Neural crest cell (in vitro differentiated cells): ENCODE measurements at regions not wholly inside any gene's neighbourhood (a gene's known extent, or its start where the extent isn't known, plus 50 kb on each side); places are given as distances from the start of the nearest gene placed in this dataset.

Source experiments
- DNase-seq: peaks from one replicate; pipeline ENCODE4 v3.0.0; 2021; ENCODE audit warnings: low read depth, mixed read lengths, low spot score
- H3K27ac Mint-ChIP-seq: one replicate; pipeline ENCODE4 v1.8.0; 2021; ENCODE audit warnings: mild to moderate bottlenecking, mixed read lengths; ENCODE audit not compliant: unreplicated experiment
- H3K27me3 Mint-ChIP-seq: 2 replicates; pipeline ENCODE4 v1.8.0; 2021; ENCODE audit warnings: low read depth, mild to moderate bottlenecking, mixed read lengths
- H3K36me3 Mint-ChIP-seq: 2 replicates; pipeline ENCODE4 v1.8.0; 2021; ENCODE audit warnings: low read depth, mild to moderate bottlenecking, mixed read lengths
- H3K4me1 Mint-ChIP-seq: 2 replicates; pipeline ENCODE4 v1.8.0; 2021; ENCODE audit warnings: mixed read lengths
- H3K4me3 Mint-ChIP-seq: one replicate; pipeline ENCODE4 v1.8.0; 2021; ENCODE audit warnings: mild to moderate bottlenecking, mixed read lengths
- H3K9me3 Mint-ChIP-seq: 2 replicates; pipeline ENCODE4 v1.8.0; 2021; ENCODE audit warnings: mixed read lengths
- CTCF ChIP-seq: fragments of 200-600 bp; sonication (generic); conservative IDR thresholded peaks from 2 replicates; pipeline ENCODE4 v1.5.0; 2021; ENCODE audit warnings: antibody characterized with exemption, mild to moderate bottlenecking

GRCh38 chr6:165059032-165059431 lies 250.4 kb downstream of the C6orf118 start:
- Mint-ChIP-seq H3K27ac (no peak overlapping the region), H3K4me3 (no peak overlapping the region), H3K36me3 (peaks cover 6% of the 10 kb centered on the region), H3K9me3 (peaks cover 32% of the 10 kb centered on the region), H3K27me3 (no peaks in the 10 kb centered on the region), H3K4me1 (no peaks in the 10 kb centered on the region)
- TF ChIP-seq CTCF = no peak
- DNase-seq = no peak

- H3K27me3 Mint-ChIP-seq = no peaks in the 10 kb centered on the region
- TF ChIP-seq CTCF = no peak
- no peak for DNase-seq
- H3K4me3 Mint-ChIP-seq = no peak overlapping the region
- peaks cover 10% of the 10 kb centered on the region for H3K36me3 Mint-ChIP-seq
- no peaks in the 10 kb centered on the region for H3K4me1 Mint-ChIP-seq
- no peak overlapping the region for H3K27ac Mint-ChIP-seq
- H3K9me3 Mint-ChIP-seq = peaks cover 17% of the 10 kb centered on the region
Measured at GRCh38 chr6:165056292-165056691, 253.1 kb downstream of the C6orf118 start.

- Mint-ChIP-seq H3K36me3 (peaks cover 7% of the 10 kb centered on the region), H3K4me3 (no peak overlapping the region), H3K9me3 (peaks cover 13% of the 10 kb centered on the region), H3K4me1 (no peaks in the 10 kb centered on the region), H3K27ac (no peak overlapping the region), H3K27me3 (no peaks in the 10 kb centered on the region)
- DNase-seq = no peak
- TF ChIP-seq CTCF = no peak
Measured at GRCh38 chr6:165055231-165055630, 254.2 kb downstream of the C6orf118 start.

GRCh38 chr6:165052561-165053480 lies 256.6 kb downstream of the C6orf118 start:
- H3K9me3 Mint-ChIP-seq = peaks cover 18% of the 10 kb centered on the region
- no peak overlapping the region for H3K27ac Mint-ChIP-seq

GRCh38 chr6:165049362-165049761 lies 260.0 kb downstream of the C6orf118 start:
- peaks cover 22% of the 10 kb centered on the region for H3K9me3 Mint-ChIP-seq
- no peaks in the 10 kb centered on the region for H3K27me3 Mint-ChIP-seq
- H3K4me3 Mint-ChIP-seq = no peak overlapping the region
- peaks cover 16% of the 10 kb centered on the region for H3K36me3 Mint-ChIP-seq
- peak; percentile 51 for DNase-seq
- TF ChIP-seq CTCF = peak; percentile 67
- H3K4me1 Mint-ChIP-seq = no peaks in the 10 kb centered on the region
- H3K27ac Mint-ChIP-seq = no peak overlapping the region

More at GRCh38 chr6:165052561-165053480, 256.6 kb downstream of the C6orf118 start:
- TF ChIP-seq CTCF = no peak
- Mint-ChIP-seq H3K36me3 (peaks cover 10% of the 10 kb centered on the region), H3K4me1 (no peaks in the 10 kb centered on the region), H3K27me3 (no peaks in the 10 kb centered on the region), H3K4me3 (no peak overlapping the region)
- DNase-seq = no peak
